ENCODE measurements at regions not wholly inside any gene's neighbourhood (a gene's known extent, or its start where the extent isn't known, plus 50 kb on each side); places are given as distances from the start of the nearest gene placed in this dataset.
"Not testable (repeated sequence)": the region's sequence is repeated elsewhere in the genome, so short reads cannot be mapped to it uniquely, and the experiment has no call there.

DNA sequence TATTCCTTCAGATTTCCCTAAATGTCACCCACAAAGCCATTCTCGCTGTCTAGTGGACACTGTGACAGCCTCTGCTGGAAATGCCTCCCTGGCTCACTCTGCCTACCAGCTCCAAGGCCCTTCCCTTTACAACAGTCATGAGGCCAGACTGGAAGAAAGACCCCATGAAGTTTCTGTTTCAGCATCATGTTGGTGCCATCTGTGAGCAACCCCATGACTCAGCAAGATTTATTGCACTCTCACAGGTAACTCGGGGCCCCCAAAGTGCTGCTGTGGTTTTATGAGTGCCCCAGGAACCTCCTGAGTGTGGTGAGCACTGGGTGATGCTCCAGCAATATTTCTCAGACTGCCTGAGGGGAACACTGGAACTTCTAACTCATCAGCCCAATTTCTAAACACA is 218.6 kb downstream of the ZNF33B start:
- intact Hi-C loops (cut with DNase I) = no loop called here
- 47 to 81% methylated on average over 1 to 2 of the region's 2 CpGs for WGBS, 2 donors
- no peaks in the 10 kb centered on the region for H3K27me3 ChIP-seq

DNA sequence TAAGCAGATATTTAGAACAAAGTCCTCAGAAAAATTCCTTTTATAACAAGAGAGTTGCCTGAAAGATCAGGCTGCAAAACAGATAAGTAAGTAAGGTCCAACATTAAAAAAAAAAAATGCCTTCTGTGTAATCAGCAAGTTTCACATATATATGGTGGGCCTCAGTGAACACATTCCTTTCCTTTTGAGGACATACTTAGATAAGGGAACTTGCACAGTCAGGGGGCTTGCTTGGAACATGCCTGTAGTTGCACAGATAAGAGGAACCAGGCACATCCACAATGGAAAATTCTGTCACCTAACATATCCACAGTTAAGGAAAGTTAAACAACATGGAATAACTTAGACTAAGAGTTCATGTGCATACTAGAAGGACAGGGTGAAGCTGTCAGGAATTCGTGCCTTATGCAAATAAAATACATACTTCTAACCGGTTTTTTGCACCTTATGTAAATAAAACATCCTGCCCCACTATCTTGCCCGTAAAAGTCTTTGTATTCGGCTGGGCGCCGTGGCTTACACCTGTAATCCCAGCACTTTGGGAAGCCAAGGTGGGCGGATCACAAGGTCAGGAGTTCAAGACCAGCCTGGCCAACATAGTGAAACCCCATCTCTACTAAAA is 257.3 kb downstream of the ZNF33B start:
- no peak for TF ChIP-seq POLR2A (IDR thresholded peaks at IDR 0.05)
- TF ChIP-seq, protein P1, sequence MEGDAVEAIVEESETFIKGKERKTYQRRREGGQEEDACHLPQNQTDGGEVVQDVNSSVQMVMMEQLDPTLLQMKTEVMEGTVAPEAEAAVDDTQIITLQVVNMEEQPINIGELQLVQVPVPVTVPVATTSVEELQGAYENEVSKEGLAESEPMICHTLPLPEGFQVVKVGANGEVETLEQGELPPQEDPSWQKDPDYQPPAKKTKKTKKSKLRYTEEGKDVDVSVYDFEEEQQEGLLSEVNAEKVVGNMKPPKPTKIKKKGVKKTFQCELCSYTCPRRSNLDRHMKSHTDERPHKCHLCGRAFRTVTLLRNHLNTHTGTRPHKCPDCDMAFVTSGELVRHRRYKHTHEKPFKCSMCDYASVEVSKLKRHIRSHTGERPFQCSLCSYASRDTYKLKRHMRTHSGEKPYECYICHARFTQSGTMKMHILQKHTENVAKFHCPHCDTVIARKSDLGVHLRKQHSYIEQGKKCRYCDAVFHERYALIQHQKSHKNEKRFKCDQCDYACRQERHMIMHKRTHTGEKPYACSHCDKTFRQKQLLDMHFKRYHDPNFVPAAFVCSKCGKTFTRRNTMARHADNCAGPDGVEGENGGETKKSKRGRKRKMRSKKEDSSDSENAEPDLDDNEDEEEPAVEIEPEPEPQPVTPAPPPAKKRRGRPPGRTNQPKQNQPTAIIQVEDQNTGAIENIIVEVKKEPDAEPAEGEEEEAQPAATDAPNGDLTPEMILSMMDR (IDR thresholded peaks at IDR 0.05) = no peak
- whole genome bisulfite sequencing, 2 donors = 84 to 89% methylated on average over 7 of the region's 7 CpGs
- H3K4me3 ChIP-seq (replicated peaks in 1 of 3) = no peak overlapping the region
- no peaks in the 10 kb centered on the region for H3K9me3 ChIP-seq
- no peaks in the 10 kb centered on the region for H3K36me3 ChIP-seq
- no peak for DNase-seq
- H3K27ac ChIP-seq = no peak overlapping the region
- no peaks in the 10 kb centered on the region for H3K27me3 ChIP-seq
- no peaks in the 10 kb centered on the region for H3K4me1 ChIP-seq
- intact Hi-C loops (cut with DNase I) = no loop called here

More for the DNA sequence above, 218.6 kb downstream of the ZNF33B start:
- Histone ChIP-seq H3K36me3 (no peaks in the 10 kb centered on the region), H3K27ac (no peak overlapping the region), H3K4me1 (no peaks in the 10 kb centered on the region), H3K9me3 (no peaks in the 10 kb centered on the region), H3K4me3 (replicated peaks in 1 of 3) (no peak overlapping the region)
- DNase-seq = no peak
- no peak for TF ChIP-seq POLR2A (IDR thresholded peaks at IDR 0.05)
- TF ChIP-seq, protein P1 (IDR thresholded peaks at IDR 0.05) = no peak

DNA sequence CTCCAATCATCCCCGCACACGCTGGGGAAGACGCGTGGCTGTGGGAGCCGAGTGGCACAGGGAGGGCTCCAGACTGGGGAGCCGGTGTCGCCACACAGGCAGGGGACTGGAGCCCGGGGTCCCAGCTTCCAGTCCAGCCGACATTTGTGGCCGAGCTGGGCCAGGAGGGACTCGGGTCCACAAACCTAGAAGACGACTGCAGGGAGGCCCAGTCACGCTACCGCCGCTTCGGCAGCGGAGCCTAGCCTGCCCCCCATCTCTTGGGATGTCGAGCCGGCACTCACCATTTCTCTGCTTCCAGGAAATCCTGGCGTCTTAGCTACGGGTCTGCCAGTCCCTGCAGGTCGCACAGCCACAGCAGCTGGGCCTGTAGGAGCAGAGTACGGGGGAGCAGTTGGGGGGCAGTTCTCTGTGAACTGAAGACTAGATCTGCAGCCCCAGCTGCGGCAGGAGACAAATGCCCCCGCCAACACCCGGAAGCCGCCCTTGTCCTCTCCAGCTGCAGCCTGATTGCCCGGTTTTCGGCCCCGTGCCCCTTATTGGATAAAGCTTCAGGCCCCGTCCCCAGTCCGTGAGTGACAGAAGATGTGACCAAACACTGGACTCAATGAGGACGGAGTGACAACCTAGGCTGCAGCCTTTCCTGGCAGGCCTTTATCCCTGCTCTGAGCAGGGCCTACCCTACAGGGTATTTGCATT is 270.7 kb downstream of the ZNF33B start:
- DNase-seq = peak; percentile 86 to 91
- H3K36me3 ChIP-seq = no peaks in the 10 kb centered on the region
- H3K9me3 ChIP-seq = no peaks in the 10 kb centered on the region
- H3K4me3 ChIP-seq (replicated peaks in 1 of 3) = peak overlapping the region in 2 of 3 donors; percentile 21 to 68
- intact Hi-C loops (cut with DNase I) = no loop called here
- peak overlapping the region in 1 of 3 donors; percentile 56 for H3K27ac ChIP-seq
- TF ChIP-seq, protein P1 (IDR thresholded peaks at IDR 0.05) = no peak
- peak in 1 of 2 donors; percentile 65 for TF ChIP-seq POLR2A (IDR thresholded peaks at IDR 0.05)
- no peaks in the 10 kb centered on the region for H3K27me3 ChIP-seq
- no peaks in the 10 kb centered on the region for H3K4me1 ChIP-seq
- 2% methylated on average over 19 of the region's 33 CpGs for WGBS, 2 donors

DNA sequence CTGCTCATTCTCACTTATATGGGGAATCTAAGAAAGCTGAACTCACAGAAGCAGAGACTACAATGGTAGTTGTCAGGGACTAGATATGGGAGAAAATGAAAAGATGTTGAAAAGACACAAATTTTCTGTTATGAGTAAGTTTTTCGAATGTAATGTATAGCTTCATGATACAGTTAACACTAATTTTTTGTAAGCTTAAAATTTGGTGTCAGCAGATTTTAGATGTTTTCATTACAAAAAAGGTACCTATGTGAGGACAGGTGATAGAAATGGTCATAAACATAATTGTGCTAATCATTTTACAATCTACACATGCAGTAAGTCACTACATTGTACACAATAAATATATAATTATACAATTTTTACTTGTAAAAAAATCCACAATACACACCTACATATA is 286.6 kb downstream of the ZNF33B start:
- Histone ChIP-seq H3K4me3 (replicated peaks in 1 of 3) (no peak overlapping the region), H3K36me3 (no peaks in the 10 kb centered on the region), H3K27me3 (no peaks in the 10 kb centered on the region), H3K9me3 (no peaks in the 10 kb centered on the region), H3K27ac (no peak overlapping the region), H3K4me1 (no peaks in the 10 kb centered on the region)
- no peak for DNase-seq
- TF ChIP-seq POLR2A (IDR thresholded peaks at IDR 0.05) = no peak
- TF ChIP-seq, protein P1 (IDR thresholded peaks at IDR 0.05) = no peak
- 86 to 90% methylated on average over 1 of the region's 1 CpG for WGBS, 2 donors
- intact Hi-C loops (cut with DNase I) = no loop called here

DNA sequence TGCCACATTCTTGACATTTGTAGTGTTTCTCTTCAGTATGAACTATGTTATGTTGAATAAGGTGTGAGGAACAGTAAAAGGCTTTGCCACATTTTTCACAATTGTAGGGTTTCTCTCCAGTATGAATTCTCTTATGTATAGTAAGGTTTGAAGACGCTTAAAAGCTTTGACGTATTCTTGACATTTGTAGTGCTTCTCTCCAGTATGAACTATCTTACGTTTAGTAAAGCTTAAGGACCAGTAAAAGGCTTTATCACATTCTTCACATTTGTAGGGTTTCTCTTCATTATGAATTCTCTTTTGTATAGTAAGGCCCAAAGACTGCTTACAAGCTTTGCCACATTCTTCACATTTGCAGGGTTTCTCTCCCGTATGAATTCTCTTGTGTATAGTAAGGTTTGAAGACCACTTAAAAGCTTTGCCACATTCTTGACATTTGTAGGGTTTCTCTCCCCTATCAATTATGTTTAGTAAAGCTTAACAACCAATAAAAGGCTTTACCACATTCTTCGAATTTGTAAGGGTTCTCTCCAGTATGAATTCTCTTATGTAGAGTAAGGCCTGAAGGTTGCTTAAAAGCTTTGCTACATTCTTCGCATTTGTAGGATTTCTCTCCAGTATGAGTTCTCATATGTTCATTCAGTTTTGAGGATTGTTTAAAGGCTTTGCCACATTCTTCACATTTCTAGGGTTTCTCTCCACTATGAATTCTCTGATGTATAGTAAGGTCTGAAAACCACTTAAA is 301.6 kb downstream of the ZNF33B start:
- peaks cover 10% of the 10 kb centered on the region for H3K9me3 ChIP-seq
- H3K36me3 ChIP-seq; H3K4me3 ChIP-seq (replicated peaks in 1 of 3); DNase-seq; intact Hi-C loops (cut with DNase I); H3K27me3 ChIP-seq; H3K4me1 ChIP-seq; H3K27ac ChIP-seq: not testable (repeated sequence)
- WGBS, 2 donors = 89 to 96% methylated on average over 6 of the region's 6 CpGs

DNA sequence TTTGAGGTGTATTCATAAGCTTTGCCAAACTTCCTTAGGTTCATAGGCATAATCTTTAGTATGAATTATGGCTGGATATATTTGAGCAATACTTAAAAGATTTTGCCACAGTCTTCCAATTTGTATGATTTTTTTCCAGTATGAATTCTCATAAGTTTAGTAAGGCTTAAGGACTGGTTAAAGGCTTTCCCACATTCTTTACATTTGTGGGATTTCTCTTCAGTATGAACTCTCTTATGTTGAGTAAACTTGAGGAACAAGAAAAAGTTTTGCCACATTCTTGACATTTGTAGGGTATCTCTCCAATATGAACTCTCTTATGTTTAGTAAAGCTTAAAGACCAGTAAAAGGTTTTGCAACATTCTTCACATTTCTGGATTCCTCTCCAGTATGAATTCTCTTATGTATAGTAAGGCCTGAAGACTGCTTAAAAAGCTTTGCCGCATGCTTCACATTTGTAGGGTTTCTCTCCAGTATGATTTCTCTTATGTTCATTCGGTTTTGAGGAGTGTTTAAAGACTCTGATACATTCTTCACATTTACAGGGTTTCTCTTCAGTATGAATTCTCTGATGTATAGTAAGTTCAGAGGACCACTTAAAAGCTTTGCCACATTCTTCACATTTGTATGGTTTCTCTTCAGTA is 302.6 kb downstream of the ZNF33B start:
- intact Hi-C loops (cut with DNase I); H3K36me3 ChIP-seq; H3K27me3 ChIP-seq; H3K27ac ChIP-seq; DNase-seq; H3K4me1 ChIP-seq; H3K4me3 ChIP-seq (replicated peaks in 1 of 3): not testable (repeated sequence)
- WGBS, 2 donors = 87 to 89% methylated on average over 2 of the region's 2 CpGs
- peaks cover 10% of the 10 kb centered on the region for H3K9me3 ChIP-seq
